GM12878 (cell line): ENCODE measurements at regions not wholly inside any gene's neighbourhood (a gene's known extent, or its start where the extent isn't known, plus 50 kb on each side); places are given as distances from the start of the nearest gene placed in this dataset.
A peak's percentile ranks its signal among the peaks of the same experiment; 100 is the strongest.

Experiments used
- ATAC-seq: fragments of 200-7000 bp; cut with Tn5 transposase; 3 replicates; pipeline ENCODE4 v1.9.1; 2020; ENCODE audit warnings: mild to moderate bottlenecking, moderate library complexity
- BruUV-seq: library from RNA; stranded (reverse); fragments of 400-500 nt; replicated peaks from 2 replicates; lab custom pipeline; 2021; lab: Mats Ljungman, UMichigan
- CTCF ChIA-PET: fragments of 300-600 bp; sonication (Branson Sonifier 250); formaldehyde crosslinking; extraction: SDS; loops from one replicate; lab custom pipeline; 2021; ENCODE audit warnings: inconsistent platforms; lab: Yijun Ruan, JAX
- POLR2A ChIA-PET: fragments of 350-600 bp; formaldehyde crosslinking; extraction: SDS; loops from one replicate; lab custom pipeline; 2021; ENCODE audit warnings: inconsistent platforms; lab: Charles Lee
- RAD21 ChIA-PET: fragments of 300-600 bp; sonication (Branson Sonifier 250); formaldehyde crosslinking; loops from one replicate; lab custom pipeline; 2023; ENCODE audit warnings: antibody characterized with exemption; ENCODE audit not compliant: unreplicated experiment; lab: Charles Lee
- SMC1A ChIA-PET: fragments of 300-600 bp; sonication (Branson Sonifier 250); formaldehyde crosslinking; loops from one replicate; lab custom pipeline; 2023; ENCODE audit not compliant: unreplicated experiment, uncharacterized antibody; lab: Charles Lee
- DNase-seq: peaks from one replicate; pipeline ENCODE4 v3.0.0-alpha.2; 2011; ENCODE audit warnings: low read depth, low spot score
- FAIRE-seq: peaks from 3 replicates; lab custom pipeline; 2011; peaks lifted over from hg19 to GRCh38; lab: Jason Lieb, UNC
- H2AFZ ChIP-seq: 2 replicates; pipeline ENCODE4 v1.6.0; 2011; ENCODE audit warnings: low read depth, low read length, control low read depth; ENCODE audit not compliant: control insufficient read depth
- H3K27ac ChIP-seq: 2 replicates; pipeline ENCODE4 v1.5.1; 2011; ENCODE audit warnings: control low read depth; ENCODE audit not compliant: control insufficient read depth, insufficient read depth
- H3K27me3 ChIP-seq, 2 experiments: replicated peaks in 1 of 2; 2 replicates each; pipeline versions ENCODE4 v1.6.0 to v1.6.1; 2011; ENCODE audit warnings: low read length in 1 of 2; ENCODE audit not compliant: control insufficient read depth in 2 of 2, insufficient read depth in 2 of 2
- H3K36me3 ChIP-seq, 2 experiments: 2 replicates each; pipeline ENCODE4 v1.5.1; 2011; ENCODE audit warnings: low read length in 1 of 2; ENCODE audit not compliant: control insufficient read depth in 2 of 2, insufficient read depth in 2 of 2
- H3K4me1 ChIP-seq: 2 replicates; pipeline ENCODE4 v1.6.1; 2011; ENCODE audit warnings: mild to moderate bottlenecking, low read length, moderate library complexity, mixed read lengths; ENCODE audit not compliant: control insufficient read depth, insufficient read depth
- H3K4me2 ChIP-seq: 2 replicates; pipeline ENCODE4 v1.6.0; 2011; ENCODE audit warnings: control low read depth; ENCODE audit not compliant: control insufficient read depth, insufficient read depth
- H3K4me3 ChIP-seq: fragments of 200-600 bp; sonication (generic); 2 replicates; pipeline ENCODE4 v1.5.1; 2016
- H3K79me2 ChIP-seq: 2 replicates; pipeline ENCODE4 v1.6.0; 2011; ENCODE audit warnings: low read length; ENCODE audit not compliant: control insufficient read depth, insufficient read depth
- H3K9ac ChIP-seq: 2 replicates; pipeline ENCODE4 v1.8.0; 2011; ENCODE audit warnings: low read length, control low read depth, mixed read lengths; ENCODE audit not compliant: control insufficient read depth, insufficient read depth
- H3K9me3 ChIP-seq: replicated peaks from 3 replicates; pipeline ENCODE4 v1.5.1; 2011; ENCODE audit warnings: mild to moderate bottlenecking, low read length; ENCODE audit not compliant: control insufficient read depth, insufficient read depth
- H4K20me1 ChIP-seq: 2 replicates; pipeline ENCODE4 v1.6.0; 2011; ENCODE audit not compliant: control insufficient read depth, insufficient read depth
- ASH2L ChIP-seq: fragments of 300-600, 200-600 bp; sonication (generic); IDR thresholded peaks from 2 replicates; pipeline ENCODE4 v1.6.1; 2017; ENCODE audit warnings: low read depth, mild to moderate bottlenecking, borderline replicate concordance
- BCL11A ChIP-seq: IDR thresholded peaks from 2 replicates; pipeline ENCODE4 v1.6.1; 2011; ENCODE audit warnings: low read depth, low read length
- CBX3 ChIP-seq: fragments of 200-600 bp; sonication (generic); IDR thresholded peaks from 2 replicates; pipeline ENCODE4 v1.6.1; 2016; ENCODE audit warnings: low read depth, borderline replicate concordance
- CHD2 ChIP-seq: IDR thresholded peaks from 2 replicates; pipeline ENCODE4 v1.6.1; 2011; ENCODE audit warnings: low read depth, low read length, improper control_type of control experiment, borderline replicate concordance
- EGR1 ChIP-seq, 2 experiments: IDR thresholded peaks; 1 replicate in 1 of 2; 2 replicates in 1 of 2; pipeline ENCODE4 v1.6.1; 2011 to 2012; ENCODE audit warnings: low read depth in 2 of 2, low read length in 2 of 2, borderline replicate concordance in 1 of 2, mild to moderate bottlenecking in 1 of 2, moderate library complexity in 1 of 2
- EP300 ChIP-seq, 2 experiments: fragments of 150-350 bp in 1 of 2; IDR thresholded peaks; 2 replicates each; pipeline ENCODE4 v1.6.1; 2011 to 2012; ENCODE audit warnings: low read depth in 2 of 2, low read length in 2 of 2, borderline replicate concordance in 1 of 2, improper control_type of control experiment in 1 of 2, inconsistent platforms in 1 of 2; ENCODE audit not compliant: control insufficient read depth in 1 of 2
- HDAC2 ChIP-seq: fragments of 200-600 bp; sonication (generic); IDR thresholded peaks from 2 replicates; pipeline ENCODE4 v1.6.1; 2017
- JUNB ChIP-seq: IDR thresholded peaks from 2 replicates; pipeline ENCODE4 v1.6.1; 2016; ENCODE audit warnings: antibody characterized with exemption, mild to moderate bottlenecking
- KDM1A ChIP-seq: fragments of 200-600 bp; sonication (generic); IDR thresholded peaks from 2 replicates; pipeline ENCODE4 v1.6.1; 2016; ENCODE audit warnings: borderline replicate concordance
- MYC ChIP-seq: IDR thresholded peaks from 2 replicates; pipeline ENCODE4 v1.6.1; 2011; ENCODE audit warnings: mild to moderate bottlenecking, low read length, moderate library complexity, inconsistent platforms; ENCODE audit not compliant: insufficient read depth, insufficient replicate concordance, insufficient read length, severe bottlenecking
- NBN ChIP-seq: fragments of 450-650 bp; IDR thresholded peaks from 2 replicates; pipeline ENCODE4 v1.6.1; 2016
- NFYB ChIP-seq: IDR thresholded peaks from 2 replicates; pipeline ENCODE4 v1.6.1; 2011; ENCODE audit warnings: low read depth, mild to moderate bottlenecking, low read length, improper control_type of control experiment, moderate library complexity; ENCODE audit not compliant: insufficient read depth
- POLR2A ChIP-seq: IDR thresholded peaks from 2 replicates; pipeline ENCODE4 v1.6.1; 2011; ENCODE audit warnings: low read depth, mild to moderate bottlenecking, low read length
- RCOR1 ChIP-seq: conservative IDR thresholded peaks from 2 replicates; pipeline ENCODE4 v1.6.1; 2012; ENCODE audit warnings: low read depth, low read length, improper control_type of control experiment
- RELA ChIP-seq: fragments of 450-650 bp; IDR thresholded peaks from 2 replicates; pipeline ENCODE4 v1.8.0; 2014; ENCODE audit warnings: borderline replicate concordance; ENCODE audit not compliant: partially characterized antibody
- SPI1 ChIP-seq: IDR thresholded peaks from 2 replicates; pipeline ENCODE4 v1.6.1; 2011; ENCODE audit warnings: low read depth, mild to moderate bottlenecking, low read length, moderate library complexity, borderline replicate concordance; ENCODE audit not compliant: insufficient read depth
- STAT1 ChIP-seq: fragments of 450-650 bp; conservative IDR thresholded peaks from 2 replicates; pipeline ENCODE4 v1.6.1; 2014; ENCODE audit warnings: antibody characterized with exemption, mild to moderate bottlenecking
- STAT3 ChIP-seq: IDR thresholded peaks from 2 replicates; pipeline ENCODE4 v1.6.1; 2011; ENCODE audit warnings: low read depth, low read length, improper control_type of control experiment
- TCF12 ChIP-seq: IDR thresholded peaks from 2 replicates; pipeline ENCODE4 v1.6.1; 2011; ENCODE audit warnings: low read depth, mild to moderate bottlenecking, low read length
- USF2 ChIP-seq: IDR thresholded peaks from 2 replicates; pipeline ENCODE4 v1.6.1; 2011; ENCODE audit warnings: low read depth, low read length, improper control_type of control experiment, borderline replicate concordance
- YBX1 ChIP-seq: fragments of 450-650 bp; IDR thresholded peaks from 2 replicates; pipeline ENCODE4 v1.6.1; 2016; ENCODE audit warnings: antibody characterized with exemption
- ZNF24 ChIP-seq: fragments of 450-650 bp; IDR thresholded peaks from 2 replicates; pipeline ENCODE4 v1.6.1; 2017; ENCODE audit warnings: antibody characterized with exemption, mild to moderate bottlenecking
- ZZZ3 ChIP-seq: IDR thresholded peaks from 2 replicates; pipeline ENCODE4 v1.6.1; 2011; ENCODE audit warnings: low read depth; ENCODE audit not compliant: control insufficient read depth, insufficient read length
- WGBS: methylation state at CpG from one replicate; pipeline ENCODE4 v1.1.6; 2016; ENCODE audit warnings: low lambda C conversion rate; ENCODE audit not compliant: insufficient replicate concordance, insufficient coverage; ENCODE audit errors: missing lambda C conversion rate; 5-methylcytosine and 5-hydroxymethylcytosine counted together
- in situ Hi-C: fragments of 300-500 bp; cut with MboI; formaldehyde crosslinking; loops from 9 replicates; pipeline ENCODE4 v1.14.3; 2018; ENCODE audit warnings: mixed read lengths
- intact Hi-C: fragments of 100-400 bp; cut with micrococcal nuclease; formaldehyde crosslinking; loops from one replicate; pipeline ENCODE4 v1.14.2; 2022; ENCODE audit not compliant: unreplicated experiment

GRCh38 chr4:100823993-100824323 is 306.1 kb upstream of the EMCN start (continued):
- TF ChIP-seq NFYB, result no peak
- no peak for TF ChIP-seq MYC
- TF ChIP-seq BCL11A, result no peak
- no peak for TF ChIP-seq ZZZ3
- TF ChIP-seq KDM1A, result no peak
- no peak for TF ChIP-seq RCOR1
- no peak for TF ChIP-seq NBN
- TF ChIP-seq, all 136 proteins: peak for 0

- DNase-seq, result peak; percentile 68
- Histone ChIP-seq H3K4me1 (peaks cover 18% of the 10 kb centered on the region), H3K27ac (peak overlapping the region; percentile 51), H2AFZ (peak overlapping the region; percentile 46; the same call in 1 of the 2 replicates), H3K9me3 (no peaks in the 10 kb centered on the region; the same call in 2 of the 3 replicates), H3K4me2 (peak overlapping the region; percentile 53), H4K20me1 (no peaks in the 10 kb centered on the region), H3K36me3 (no peaks in the 10 kb centered on the region), H3K79me2 (no peaks in the 10 kb centered on the region), H3K4me3 (no peak overlapping the region), H3K27me3 (no peaks in the 10 kb centered on the region), H3K9ac (no peak overlapping the region)
- WGBS, result under 1% methylated on average over 4 of the region's 4 CpGs
- ChIA-PET POLR2A (interaction anchor here (0.6 kb wide), 1 partner anchor 85 kb away, joined by 3 read pairs; no protein-coding TSS in a partner anchor), RAD21 (interaction anchor here (0.7 to 2.0 kb wide), 5 partner anchors 159 to 730 kb away, joined by 3 to 6 read pairs (median 3); no protein-coding TSS in a partner anchor), CTCF (interaction anchor here (0.9 to 2.8 kb wide), 6 partner anchors 8 to 906 kb away, joined by 3 to 11 read pairs (median 3); no protein-coding TSS in a partner anchor), SMC1A (interaction anchor here (0.7 to 2.7 kb wide), 14 partner anchors 14 to 875 kb away, joined by 3 to 9 read pairs (median 4); no protein-coding TSS in a partner anchor)
- FAIRE-seq, result peak; percentile 68
- ATAC-seq, result peak; percentile 80
- intact Hi-C loops, result loop anchor here (5.0 to 10.0 kb wide), 4 partner anchors 101 to 731 kb away; partner anchors contain the start of gene PPP3CA
- BruUV-seq, result no TSS peak
- in situ Hi-C loops, result loop anchor here (10.0 kb wide), 1 partner anchor 191 kb away; no protein-coding TSS in a partner anchor
- no peak for TF ChIP-seq NFYB
- no peak for TF ChIP-seq CBX3
- peak; percentile 55; the same call in 1 of the 2 replicates for TF ChIP-seq TCF12
- no peak for TF ChIP-seq STAT3
- 0 out of 2 replicates have a peak, but pooled peaks have one; percentile 15 for TF ChIP-seq ZNF24
- TF ChIP-seq ASH2L, result no peak
- no peak for TF ChIP-seq EGR1 (IDR thresholded peaks at IDR 0.05; ENCODE audit: borderline replicate concordance in 1 of 2, low read depth in 2 of 2, low read length in 2 of 2)
- TF ChIP-seq SPI1, result no peak
- TF ChIP-seq YBX1, result no peak
- TF ChIP-seq CHD2, result no peak
- no peak for TF ChIP-seq STAT1
- TF ChIP-seq POLR2A, result no peak
- TF ChIP-seq HDAC2, result no peak
- TF ChIP-seq USF2, result no peak
- peak in 1 of 2 experiments; percentile 45; a peak in 2 of 4 replicates for TF ChIP-seq EP300 (IDR thresholded peaks at IDR 0.05; ENCODE audit: borderline replicate concordance in 1 of 2, control insufficient read depth in 1 of 2, low read depth in 2 of 2, low read length in 2 of 2)
- TF ChIP-seq NBN, result no peak
- peak; percentile 95 for TF ChIP-seq RELA
- TF ChIP-seq JUNB, result peak; percentile 96
These were observed 305.5 kb upstream of the EMCN start for GRCh38 chr4:100823066-100823992.
